Pancreas (tissue), 10 donors: ENCODE measurements at regions not wholly inside any gene's neighbourhood (a gene's known extent, or its start where the extent isn't known, plus 50 kb on each side); places are given as distances from the start of the nearest gene placed in this dataset.

Experiments
- ATAC-seq, 4 donors: fragments of 200-7000 bp; cut with Tn5 transposase; one replicate each; pipeline versions ENCODE4 v1.8.0 to v1.9.1; 2020; ENCODE audit warnings: mild to moderate bottlenecking in 4 of 4, moderate library complexity in 4 of 4
- DNase-seq, 6 donors: peaks; one replicate each; pipeline ENCODE4 v3.0.0-alpha.2; 2020
- FAIRE-seq: peaks from 2 replicates; lab custom pipeline; 2012; peaks lifted over from hg19 to GRCh38; lab: Jason Lieb, UNC
- H3K27ac ChIP-seq, 4 donors: fragments of 200-600 bp; sonication (generic); 1 replicate in 3 of 4; 2 replicates in 1 of 4; pipeline versions ENCODE4 v1.5.0 to v1.8.0; 2020
- H3K27me3 ChIP-seq, 4 donors: fragments of 200-600 bp; one replicate each; pipeline ENCODE4 v1.8.0; 2021
- H3K36me3 ChIP-seq, 3 donors: fragments of 200-600 bp; sonication (generic) in 1 of 3; one replicate each; pipeline versions ENCODE4 v1.5.0 to v1.8.0; 2020 to 2021
- H3K4me1 ChIP-seq, 3 donors: fragments of 200-600 bp; one replicate each; pipeline ENCODE4 v1.8.0; 2021
- H3K4me3 ChIP-seq, 4 donors: fragments of 200-600 bp; sonication (generic) in 2 of 4; one replicate each; pipeline versions ENCODE4 v1.5.0 to v1.8.0; 2020 to 2021
- H3K9me3 ChIP-seq, 4 donors: fragments of 200-600 bp; one replicate each; pipeline ENCODE4 v1.8.0; 2021
- WGBS, 2 donors: extraction: QIAGEN DNeasy Blood & Tissue Kit; methylation state at CpG; one replicate each; pipeline ENCODE4 v1.1.7; 2013; 5-methylcytosine and 5-hydroxymethylcytosine counted together
- intact Hi-C, 3 donors: fragments of 100-400 bp; cut with DNase I; formaldehyde crosslinking; loops; one replicate each; pipeline versions ENCODE4 v1.11.1 to v1.14.2; 2022
- TF ChIP-seq, protein P1 (sequence below), 4 donors: fragments of 200-600 bp; sonication (generic) in 3 of 4; IDR thresholded peaks; one replicate each; pipeline versions ENCODE4 v1.5.0 to v1.8.0; 2021; ENCODE audit warnings: antibody characterized with exemption in 4 of 4
- donor health status: healthy with polysubstance abuse.
- donor health status: DM: no; HTN: no; CAD: no; lungs with moderate emphysema.
- donor health status: DM: no; HTN: no; CAD: no.
- donor health status: control.
- donor health status: control.
- donor health status: Bipolar disorder and iron deficiency.
- donor health status: DM: yes; HTN: yes; CAD: no.
- donor health status: DM: no; HTN: no; CAD: no.
- donor health status: DM: no; HTN: no; CAD: no.
- donor health status: DM: yes; HTN: yes; CAD: no.

DNA sequence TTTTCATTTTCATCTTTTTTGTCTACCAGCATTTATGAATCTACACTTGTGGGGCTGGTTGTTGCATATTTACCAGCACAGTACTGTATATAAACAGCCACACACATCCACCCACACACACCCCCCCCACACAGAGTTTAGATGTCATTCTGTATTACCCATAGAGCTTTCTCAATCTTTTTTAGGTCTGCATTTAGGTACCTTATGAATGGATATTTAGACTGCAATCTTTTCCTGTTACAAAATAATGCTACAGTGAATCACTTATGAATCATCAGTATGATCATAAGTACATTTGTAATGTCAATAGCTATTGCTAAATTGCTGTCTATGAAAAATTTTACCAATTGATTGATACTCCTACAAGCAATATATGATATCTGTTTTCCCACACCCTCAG, 67.3 kb upstream of the STK38L start:
- FAIRE-seq (no peak), DNase-seq (no peak), ATAC-seq (no peak)
- no peaks in the 10 kb centered on the region for H3K9me3 ChIP-seq
- intact Hi-C loops = no loop called here
- no peak overlapping the region for H3K4me3 ChIP-seq
- H3K36me3 ChIP-seq = no peaks in the 10 kb centered on the region
- no peak overlapping the region for H3K27ac ChIP-seq
- no peaks in the 10 kb centered on the region for H3K27me3 ChIP-seq
- peaks cover 0 to 24% (median 0%) of the 10 kb centered on the region in 3 donors for H3K4me1 ChIP-seq
- TF ChIP-seq, protein P1, sequence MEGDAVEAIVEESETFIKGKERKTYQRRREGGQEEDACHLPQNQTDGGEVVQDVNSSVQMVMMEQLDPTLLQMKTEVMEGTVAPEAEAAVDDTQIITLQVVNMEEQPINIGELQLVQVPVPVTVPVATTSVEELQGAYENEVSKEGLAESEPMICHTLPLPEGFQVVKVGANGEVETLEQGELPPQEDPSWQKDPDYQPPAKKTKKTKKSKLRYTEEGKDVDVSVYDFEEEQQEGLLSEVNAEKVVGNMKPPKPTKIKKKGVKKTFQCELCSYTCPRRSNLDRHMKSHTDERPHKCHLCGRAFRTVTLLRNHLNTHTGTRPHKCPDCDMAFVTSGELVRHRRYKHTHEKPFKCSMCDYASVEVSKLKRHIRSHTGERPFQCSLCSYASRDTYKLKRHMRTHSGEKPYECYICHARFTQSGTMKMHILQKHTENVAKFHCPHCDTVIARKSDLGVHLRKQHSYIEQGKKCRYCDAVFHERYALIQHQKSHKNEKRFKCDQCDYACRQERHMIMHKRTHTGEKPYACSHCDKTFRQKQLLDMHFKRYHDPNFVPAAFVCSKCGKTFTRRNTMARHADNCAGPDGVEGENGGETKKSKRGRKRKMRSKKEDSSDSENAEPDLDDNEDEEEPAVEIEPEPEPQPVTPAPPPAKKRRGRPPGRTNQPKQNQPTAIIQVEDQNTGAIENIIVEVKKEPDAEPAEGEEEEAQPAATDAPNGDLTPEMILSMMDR (IDR thresholded peaks at IDR 0.05) = no peak

DNA sequence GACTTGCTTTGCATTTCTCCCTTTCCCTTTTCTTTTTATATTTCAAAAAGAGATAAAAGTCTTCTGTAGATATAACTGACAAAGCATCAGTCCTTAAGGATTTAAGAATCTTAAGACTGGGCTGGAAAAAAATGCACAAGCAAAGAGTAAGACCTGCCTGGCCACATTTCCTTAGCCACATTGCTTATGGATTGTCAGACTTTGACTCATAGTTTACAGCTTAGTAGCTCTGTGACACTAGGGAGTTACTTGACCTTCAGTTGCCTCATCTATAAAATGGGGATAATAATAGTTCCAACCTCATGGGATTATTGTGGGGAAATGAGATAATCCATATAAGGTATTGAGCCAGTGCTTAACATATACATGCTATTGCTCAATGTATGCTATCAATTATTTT, 66.4 kb upstream of the STK38L start:
- TF ChIP-seq, protein P1 (IDR thresholded peaks at IDR 0.05) = no peak
- peak in 1 of 4 donors; percentile 19 for ATAC-seq

DNA sequence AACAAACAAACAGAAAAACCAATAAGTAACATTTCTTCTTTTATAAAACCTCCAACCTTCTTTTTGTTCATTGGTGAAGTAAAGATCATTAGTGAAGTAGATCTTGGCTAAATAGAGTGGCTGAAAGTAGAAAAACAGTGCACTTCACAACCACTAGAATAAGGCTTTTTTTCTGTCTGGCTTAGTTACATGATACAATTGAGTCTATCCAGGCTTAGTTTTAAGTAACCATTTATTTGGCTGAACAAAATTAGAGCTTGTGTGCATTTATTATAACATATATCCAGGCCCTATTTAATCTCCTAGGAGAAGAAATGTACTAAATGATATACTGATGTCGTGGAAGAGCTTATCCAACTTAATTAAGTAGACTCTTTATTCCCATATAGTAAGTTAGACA, 65.8 kb upstream of the STK38L start:
- WGBS, 2 donors = 85 to 93% methylated on average over 1 of the region's 1 CpG
- no peak for DNase-seq
- intact Hi-C loops = no loop called here
- H3K27ac ChIP-seq = no peak overlapping the region
- H3K9me3 ChIP-seq = no peaks in the 10 kb centered on the region
- FAIRE-seq = no peak
- H3K36me3 ChIP-seq = no peaks in the 10 kb centered on the region
- TF ChIP-seq, protein P1 (IDR thresholded peaks at IDR 0.05) = no peak
- H3K4me3 ChIP-seq = no peak overlapping the region
- ATAC-seq = no peak
- H3K27me3 ChIP-seq = no peaks in the 10 kb centered on the region
- peaks cover 0 to 24% (median 0%) of the 10 kb centered on the region in 3 donors for H3K4me1 ChIP-seq

More for the DNA sequence above, 66.4 kb upstream of the STK38L start:
- Histone ChIP-seq H3K4me1 (peaks cover 0 to 24% (median 0%) of the 10 kb centered on the region in 3 donors), H3K9me3 (no peaks in the 10 kb centered on the region), H3K27me3 (no peaks in the 10 kb centered on the region), H3K4me3 (no peak overlapping the region), H3K36me3 (no peaks in the 10 kb centered on the region), H3K27ac (no peak overlapping the region)
- DNase-seq (no peak), FAIRE-seq (no peak)
- intact Hi-C loops = no loop called here

DNA sequence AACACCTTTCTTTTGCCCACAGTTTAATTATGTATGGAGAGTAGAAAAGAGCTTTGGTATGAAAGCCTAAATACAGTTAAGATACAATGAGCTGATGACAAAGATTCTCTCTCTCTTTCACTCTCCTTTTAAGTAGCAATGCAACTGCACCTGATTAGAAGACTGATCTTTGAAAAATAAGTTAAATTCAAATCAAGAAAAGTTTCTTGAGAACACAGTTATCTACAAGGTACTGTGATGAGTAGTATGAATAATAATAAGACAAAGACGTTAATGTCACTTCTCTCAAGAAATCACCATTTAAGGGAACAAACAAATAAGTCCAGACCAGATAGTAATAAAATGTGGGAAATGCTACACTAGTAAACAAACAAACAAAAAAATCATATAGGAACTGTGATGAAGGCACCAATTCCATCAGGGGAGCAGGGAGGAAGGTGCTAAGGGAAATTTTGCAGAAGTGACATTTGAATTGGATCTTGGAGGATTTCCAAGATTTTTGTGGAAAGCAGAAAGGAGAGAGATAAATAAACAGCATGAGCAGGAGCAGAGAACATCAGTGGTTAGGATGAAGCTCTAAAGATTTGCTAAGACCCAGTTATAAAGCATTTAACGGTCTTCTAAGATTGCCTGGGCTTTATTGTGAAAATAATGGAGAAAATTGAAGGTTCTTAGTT, 65.2 kb upstream of the STK38L start:
- Histone ChIP-seq H3K4me3 (no peak overlapping the region), H3K4me1 (peaks cover 0 to 24% (median 0%) of the 10 kb centered on the region in 3 donors), H3K27ac (peak overlapping the region in 2 of 4 donors; percentile 48 to 62), H3K27me3 (no peaks in the 10 kb centered on the region), H3K9me3 (no peaks in the 10 kb centered on the region), H3K36me3 (no peaks in the 10 kb centered on the region)
- ATAC-seq (no peak), DNase-seq (no peak), FAIRE-seq (peak; percentile 17)
- intact Hi-C loops = no loop called here
- 73 to 90% methylated on average over 2 of the region's 2 CpGs for WGBS, 2 donors
- TF ChIP-seq, protein P1 (IDR thresholded peaks at IDR 0.05) = no peak
